ENCODE measurements at regions not wholly inside any gene's neighbourhood (a gene's known extent, or its start where the extent isn't known, plus 50 kb on each side); places are given as distances from the start of the nearest gene placed in this dataset.
"Not testable (repeated sequence)": the region's sequence is repeated elsewhere in the genome, so short reads cannot be mapped to it uniquely, and the experiment has no call there.

DNA sequence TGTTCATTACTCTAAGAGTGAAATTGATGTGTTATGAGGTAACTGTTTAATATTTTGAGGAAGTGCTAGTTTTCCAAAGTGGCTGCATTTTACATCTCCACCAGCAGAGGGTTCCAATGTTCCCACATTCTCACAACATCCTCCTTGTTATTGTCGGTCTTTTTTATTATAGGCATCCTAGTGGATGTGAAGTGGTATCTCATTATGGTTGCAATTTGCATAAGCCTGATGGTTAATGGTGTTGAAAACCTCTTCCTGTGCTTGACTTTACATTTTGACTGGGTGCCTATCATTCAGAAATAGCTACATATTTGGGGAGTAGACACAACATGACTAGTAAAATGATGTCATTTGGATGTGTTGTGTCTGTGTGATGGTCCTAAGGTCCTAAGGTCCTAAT is 143.6 kb downstream of the MRPS30 start:
- H3K27me3 ChIP-seq (ENCODE audit: control insufficient read depth, insufficient read depth, low read length), result no peaks in the 10 kb centered on the region
- no peak for DNase-seq (ENCODE audit: low read depth)
- peak; percentile 74 for TF ChIP-seq CTCF (IDR thresholded peaks at IDR 0.05; ENCODE audit: insufficient read depth, low read length, poor library complexity, severe bottlenecking)
- no peaks in the 10 kb centered on the region for H3K36me3 ChIP-seq (ENCODE audit: control insufficient read depth, insufficient read depth, low read length)
- H3K4me3 ChIP-seq (ENCODE audit: low read depth, low read length), result no peak overlapping the region

GRCh38 chr5:44953078-44953477 is 144.3 kb downstream of the MRPS30 start:
- no peak overlapping the region for H3K4me3 ChIP-seq (ENCODE audit: low read depth, low read length)
- DNase-seq (ENCODE audit: low read depth), result no peak
- H3K36me3 ChIP-seq (ENCODE audit: control insufficient read depth, insufficient read depth, low read length), result no peaks in the 10 kb centered on the region
- no peak for TF ChIP-seq CTCF (IDR thresholded peaks at IDR 0.05; ENCODE audit: insufficient read depth, low read length, poor library complexity, severe bottlenecking)
- H3K27me3 ChIP-seq (ENCODE audit: control insufficient read depth, insufficient read depth, low read length), result no peaks in the 10 kb centered on the region

DNA sequence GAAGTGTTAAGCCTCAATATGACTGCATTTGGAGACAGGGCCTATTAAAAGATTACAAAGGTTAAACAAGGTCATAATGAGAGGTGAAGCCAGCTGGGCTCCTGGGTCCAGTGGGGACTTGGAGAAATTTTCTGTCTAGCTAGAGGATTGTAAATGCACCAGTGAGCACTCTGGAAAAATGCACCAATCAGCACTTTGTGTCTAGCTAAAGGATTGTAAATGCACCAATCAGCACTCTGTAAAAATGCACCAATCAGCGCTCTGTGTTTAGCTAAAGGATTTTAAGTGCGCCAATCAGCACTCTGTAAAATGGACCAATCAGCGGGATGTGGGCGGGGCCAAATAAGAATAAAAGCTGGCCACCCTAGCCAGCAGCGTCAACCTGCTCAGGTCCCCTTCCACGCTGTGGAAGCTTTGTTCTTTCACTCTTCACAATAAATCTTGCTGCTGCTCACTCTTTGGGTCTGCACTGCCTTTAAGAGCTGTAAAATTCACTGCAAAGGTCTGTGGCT is 150.3 kb downstream of the MRPS30 start:
- not testable (repeated sequence) for H3K27me3 ChIP-seq (ENCODE audit: control insufficient read depth, insufficient read depth, low read length); H3K4me3 ChIP-seq (ENCODE audit: low read depth, low read length); H3K36me3 ChIP-seq (ENCODE audit: control insufficient read depth, insufficient read depth, low read length); DNase-seq (ENCODE audit: low read depth)

DNA sequence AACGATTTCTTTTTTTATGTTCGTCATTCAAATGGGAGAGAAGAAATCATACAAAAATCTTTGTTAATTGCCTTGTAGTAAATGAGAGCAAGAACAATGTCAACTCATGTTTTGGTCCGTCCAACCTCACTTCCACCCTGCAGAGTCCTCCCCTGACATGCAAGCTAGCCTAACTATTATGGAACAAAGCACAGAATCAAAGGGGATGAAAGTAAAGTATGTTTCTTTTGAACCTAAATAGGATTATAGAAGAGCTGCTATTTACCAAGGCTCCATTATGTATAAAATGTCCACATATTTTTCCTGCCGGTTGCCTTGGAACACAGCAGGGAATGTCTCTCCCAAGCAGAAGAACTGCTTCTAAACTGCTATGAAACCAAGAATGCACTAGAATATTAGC is 161.1 kb downstream of the MRPS30 start:
- TF ChIP-seq CTCF (IDR thresholded peaks at IDR 0.05; ENCODE audit: insufficient read depth, low read length, poor library complexity, severe bottlenecking), result no peak
- Histone ChIP-seq H3K4me3 (ENCODE audit: low read depth, low read length) (no peak overlapping the region), H3K27me3 (ENCODE audit: control insufficient read depth, insufficient read depth, low read length) (no peaks in the 10 kb centered on the region), H3K36me3 (ENCODE audit: control insufficient read depth, insufficient read depth, low read length) (no peaks in the 10 kb centered on the region)
- no peak for DNase-seq (ENCODE audit: low read depth)

DNA sequence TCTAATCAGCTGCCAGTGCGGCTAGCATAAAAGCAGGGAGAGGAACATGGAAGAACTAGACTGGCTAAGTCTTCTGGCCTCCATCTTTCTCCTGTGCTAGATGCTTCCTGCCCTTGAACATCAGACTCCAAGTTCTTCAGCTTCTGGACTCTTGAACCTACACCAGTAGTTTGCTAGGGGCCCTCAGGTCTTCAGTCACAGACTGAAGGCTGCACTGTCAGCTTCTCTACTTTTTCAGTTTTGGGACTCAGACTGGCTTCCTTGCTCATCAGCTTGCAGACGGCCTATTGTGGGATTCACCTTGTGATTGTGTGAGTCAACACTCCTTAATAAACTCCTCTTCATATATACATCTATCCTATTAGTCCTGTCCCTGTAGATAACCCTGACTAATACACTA is 162.2 kb downstream of the MRPS30 start:
- not testable (repeated sequence) for H3K4me3 ChIP-seq (ENCODE audit: low read depth, low read length); DNase-seq (ENCODE audit: low read depth); H3K36me3 ChIP-seq (ENCODE audit: control insufficient read depth, insufficient read depth, low read length); H3K27me3 ChIP-seq (ENCODE audit: control insufficient read depth, insufficient read depth, low read length)

- TF ChIP-seq CTCF (IDR thresholded peaks at IDR 0.05; ENCODE audit: insufficient read depth, low read length, poor library complexity, severe bottlenecking), result no peak
- Histone ChIP-seq H3K27me3 (ENCODE audit: control insufficient read depth, insufficient read depth, low read length) (no peaks in the 10 kb centered on the region), H3K36me3 (ENCODE audit: control insufficient read depth, insufficient read depth, low read length) (no peaks in the 10 kb centered on the region), H3K4me3 (ENCODE audit: low read depth, low read length) (no peak overlapping the region)
- no peak for DNase-seq (ENCODE audit: low read depth)
Observed at GRCh38 chr5:44974813-44975212, 166.1 kb downstream of the MRPS30 start.

DNA sequence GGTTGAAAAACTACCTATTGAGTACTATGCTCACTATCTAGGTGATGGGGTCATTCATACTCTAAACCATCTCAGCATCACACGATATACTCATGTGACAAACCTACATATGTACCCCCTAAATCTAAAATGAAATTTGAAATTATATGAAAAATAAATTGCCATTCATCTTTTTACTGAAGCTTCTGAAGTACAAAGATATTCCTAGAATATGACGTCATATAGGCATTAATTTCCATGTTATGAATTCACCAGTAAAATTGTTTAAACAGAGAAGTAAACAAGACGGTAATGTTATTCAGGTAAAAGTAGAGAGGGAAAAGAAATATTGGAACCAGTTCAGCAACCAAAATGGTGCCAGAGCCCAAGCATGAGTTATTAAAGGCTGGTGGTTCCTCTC is 173.0 kb downstream of the MRPS30 start:
- Histone ChIP-seq H3K36me3 (ENCODE audit: control insufficient read depth, insufficient read depth, low read length) (no peaks in the 10 kb centered on the region), H3K4me3 (ENCODE audit: low read depth, low read length) (no peak overlapping the region), H3K27me3 (ENCODE audit: control insufficient read depth, insufficient read depth, low read length) (no peaks in the 10 kb centered on the region)
- no peak for TF ChIP-seq CTCF (IDR thresholded peaks at IDR 0.05; ENCODE audit: insufficient read depth, low read length, poor library complexity, severe bottlenecking)
- DNase-seq (ENCODE audit: low read depth), result no peak
